GM19452 (cell line): ENCODE measurements at regions not wholly inside any gene's neighbourhood (a gene's known extent, or its start where the extent isn't known, plus 50 kb on each side); places are given as distances from the start of the nearest gene placed in this dataset.
"Not testable (repeated sequence)": the region's sequence is repeated elsewhere in the genome, so short reads cannot be mapped to it uniquely, and the experiment has no call there.

Experiments
- ATAC-seq: cut with Tn5 transposase; IDR thresholded peaks from one replicate; pipeline ENCODE4 v1.9.1; 2021; ENCODE audit not compliant: unreplicated experiment

DNA sequence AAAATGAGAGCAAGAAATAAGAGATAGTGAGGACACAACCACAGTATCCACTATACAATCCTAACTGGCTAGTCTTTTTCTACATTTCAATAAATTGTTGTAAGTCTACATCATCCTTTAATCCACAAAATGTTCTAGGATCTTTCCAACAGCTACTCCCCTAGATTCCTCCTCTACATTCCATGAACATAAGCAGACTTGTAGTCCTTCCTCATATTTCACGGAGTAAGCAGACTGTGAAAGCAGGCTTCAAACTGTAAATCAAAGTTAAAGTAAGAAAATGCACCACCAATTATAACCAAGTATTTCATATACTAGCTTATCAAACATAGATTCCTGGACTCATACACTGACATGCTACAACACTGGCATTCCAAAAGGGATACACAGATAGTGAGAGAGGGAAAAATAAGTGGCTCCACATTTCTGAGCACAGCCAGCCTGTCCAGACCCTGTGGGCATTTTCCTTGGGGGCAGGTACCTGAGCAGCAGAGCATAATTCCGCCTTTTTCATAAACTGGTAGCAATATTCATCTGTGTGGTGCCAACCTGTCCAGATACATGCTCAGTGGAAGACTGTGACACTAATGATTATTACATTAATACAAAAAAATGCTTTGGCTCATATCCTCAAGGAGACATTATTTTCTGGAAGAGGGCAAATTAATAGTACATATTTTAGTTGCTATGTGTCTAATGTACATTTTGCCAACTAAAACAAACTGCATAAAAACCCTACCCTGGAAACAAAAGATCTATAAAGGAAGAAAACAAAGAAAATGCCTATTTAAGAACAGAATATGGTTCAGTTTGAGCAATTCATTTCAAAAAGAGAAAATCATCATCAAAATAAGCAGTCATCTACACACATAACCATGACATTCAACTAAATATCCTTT lies 113.3 kb upstream of the FSCB start:
- no peak for ATAC-seq

DNA sequence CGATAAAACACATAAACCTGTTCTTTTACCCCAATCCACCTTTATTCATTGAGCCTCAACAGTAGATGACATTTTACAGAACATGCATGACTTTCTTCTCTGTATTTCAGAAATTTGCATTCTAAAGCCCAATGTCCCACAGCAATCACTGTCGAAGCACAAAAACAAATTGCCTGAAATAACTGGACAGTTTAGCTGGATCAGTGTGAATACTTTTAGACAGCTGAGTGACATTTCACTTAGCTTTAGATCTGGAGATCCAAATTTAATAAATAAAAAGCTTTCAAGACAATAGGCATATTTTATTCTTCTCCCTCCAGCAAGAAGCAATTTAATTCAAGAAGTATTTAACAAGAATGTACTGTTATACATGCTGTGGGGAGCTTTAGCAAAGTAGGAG lies 109.1 kb upstream of the FSCB start:
- ATAC-seq: no peak

DNA sequence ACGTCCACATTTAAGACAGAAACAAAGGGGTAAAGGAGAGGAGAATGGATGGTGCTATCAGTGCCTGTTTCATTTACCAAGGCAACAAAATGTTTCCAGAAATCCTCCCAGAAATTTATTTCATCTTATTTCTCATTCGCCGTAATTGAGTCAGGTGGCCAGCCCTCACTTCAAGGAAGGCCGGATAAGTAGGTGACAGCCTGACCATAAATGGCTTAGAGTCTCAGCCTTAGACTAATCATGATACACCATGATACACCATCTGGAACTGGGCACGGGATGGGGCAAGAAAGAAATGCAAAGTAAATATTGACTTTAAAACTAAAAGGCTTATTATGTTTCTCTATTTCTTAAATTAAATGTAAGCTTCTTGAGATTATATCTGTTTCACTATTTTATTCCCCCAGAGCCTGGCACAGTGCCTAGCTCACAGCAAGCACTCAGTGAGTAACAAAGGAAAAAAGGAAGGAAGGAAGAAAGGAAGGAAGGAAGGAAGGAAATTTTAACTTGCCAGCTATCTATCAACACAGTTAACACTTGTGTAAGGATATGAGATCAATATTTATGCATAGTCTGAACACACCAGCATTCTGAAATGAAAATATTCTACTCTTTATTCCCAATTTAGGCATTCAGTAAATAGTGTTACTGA lies 106.1 kb upstream of the FSCB start:
- no peak for ATAC-seq

DNA sequence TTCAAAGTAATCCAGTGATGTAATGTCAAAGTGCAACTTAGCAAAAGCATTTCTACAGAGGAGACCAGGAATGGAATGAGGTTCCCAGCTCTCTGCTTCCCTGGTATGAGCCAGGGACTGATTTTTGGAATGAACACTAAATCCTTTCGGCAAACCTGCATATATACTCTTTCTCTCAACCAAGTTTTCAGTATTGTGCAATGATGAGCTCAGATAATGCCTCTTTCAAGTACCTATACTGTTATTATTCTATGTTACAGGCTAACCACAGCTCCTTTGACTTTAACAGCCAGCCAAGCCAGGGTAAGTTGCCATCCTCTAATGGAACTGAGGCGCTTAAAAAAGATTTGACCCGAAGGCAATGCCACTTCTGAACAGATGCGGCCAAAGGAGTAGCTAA lies 104.9 kb upstream of the FSCB start:
- ATAC-seq: no peak

DNA sequence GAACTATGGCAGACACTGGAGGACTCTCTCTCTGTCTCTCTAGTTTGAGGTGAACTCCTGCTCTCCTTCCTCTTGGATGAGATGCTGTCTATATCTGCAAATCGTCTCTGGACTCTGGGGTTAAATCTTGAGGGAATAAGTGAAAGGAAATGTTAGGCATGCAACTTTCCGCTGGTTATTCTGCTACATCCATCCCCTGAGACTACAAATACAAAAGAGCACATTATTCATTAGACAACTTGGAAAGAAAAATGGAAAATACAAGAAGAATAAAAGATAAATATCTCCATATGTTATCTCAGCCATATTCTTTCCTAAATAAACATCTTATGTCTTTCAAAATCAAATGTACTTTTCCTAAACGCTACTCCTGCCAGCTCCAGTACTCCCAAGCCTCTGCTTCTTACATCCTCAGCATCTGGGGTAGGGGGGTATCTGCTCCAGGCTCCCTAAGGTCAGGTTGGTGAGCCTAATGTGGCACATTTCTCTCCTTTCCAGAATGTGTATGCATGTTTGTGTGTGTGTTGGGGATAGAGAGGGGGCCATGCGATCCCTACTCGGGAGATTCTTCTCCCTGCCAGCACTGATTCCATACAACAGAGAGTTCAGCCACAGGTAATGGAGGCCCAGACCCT lies 102.9 kb upstream of the FSCB start:
- ATAC-seq: no peak

DNA sequence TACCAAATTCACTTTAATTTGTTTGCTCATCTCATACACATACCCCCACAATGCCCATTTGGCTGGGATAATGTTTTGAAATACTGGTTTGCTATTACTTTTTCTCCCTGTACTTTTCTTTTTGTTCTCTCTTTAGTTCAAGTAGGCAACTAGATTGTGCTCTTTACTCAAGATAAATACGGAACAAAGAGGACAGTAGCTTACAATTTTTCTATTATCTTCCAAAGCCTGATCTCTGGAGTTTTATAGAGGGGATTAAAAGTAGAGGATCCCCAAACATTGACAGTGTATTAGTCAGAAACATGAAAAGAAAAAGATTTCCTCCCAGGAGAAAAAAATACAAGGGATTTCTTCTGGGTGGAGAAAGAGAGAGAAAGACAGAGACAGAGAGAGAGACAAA lies 102.1 kb upstream of the FSCB start:
- ATAC-seq: no peak

DNA sequence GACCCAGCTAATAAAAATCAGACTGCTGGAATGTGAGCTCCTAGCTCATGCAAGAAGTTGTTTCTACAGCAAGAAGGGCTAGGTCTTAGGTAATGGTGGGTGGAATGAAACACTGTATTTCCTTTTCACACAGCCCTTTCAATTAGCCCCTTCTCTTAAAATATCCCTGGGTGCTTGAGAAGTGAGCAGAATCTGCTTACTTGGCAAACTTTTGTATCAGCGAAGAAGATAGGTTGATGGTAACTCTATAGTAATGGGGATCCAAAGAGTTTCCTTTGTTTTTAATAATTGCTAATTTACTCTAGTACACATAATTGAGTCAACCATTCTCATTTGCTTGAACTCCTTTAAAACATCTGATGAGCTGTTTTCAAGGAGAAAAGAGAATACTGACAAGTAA lies 100.6 kb upstream of the FSCB start:
- ATAC-seq: no peak

DNA sequence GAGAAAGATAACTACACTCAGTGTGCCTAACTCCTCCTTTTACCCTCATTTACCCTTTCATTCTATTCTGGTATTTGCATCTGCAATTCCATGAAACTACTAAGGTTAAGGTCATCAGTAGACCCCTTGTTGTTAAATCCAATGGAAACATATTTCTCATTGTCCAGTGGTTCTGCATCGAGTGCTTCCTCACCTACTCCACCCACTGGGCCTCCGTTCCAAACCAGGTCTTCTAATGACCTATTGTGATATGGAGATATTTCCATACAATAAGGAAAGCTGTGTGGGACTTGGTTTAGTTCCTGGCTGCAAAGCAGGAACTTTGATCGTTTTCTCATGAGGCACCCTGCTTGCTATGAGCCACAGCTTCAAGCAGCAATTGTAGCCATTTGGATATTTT lies 99.5 kb upstream of the FSCB start:
- ATAC-seq: no peak

DNA sequence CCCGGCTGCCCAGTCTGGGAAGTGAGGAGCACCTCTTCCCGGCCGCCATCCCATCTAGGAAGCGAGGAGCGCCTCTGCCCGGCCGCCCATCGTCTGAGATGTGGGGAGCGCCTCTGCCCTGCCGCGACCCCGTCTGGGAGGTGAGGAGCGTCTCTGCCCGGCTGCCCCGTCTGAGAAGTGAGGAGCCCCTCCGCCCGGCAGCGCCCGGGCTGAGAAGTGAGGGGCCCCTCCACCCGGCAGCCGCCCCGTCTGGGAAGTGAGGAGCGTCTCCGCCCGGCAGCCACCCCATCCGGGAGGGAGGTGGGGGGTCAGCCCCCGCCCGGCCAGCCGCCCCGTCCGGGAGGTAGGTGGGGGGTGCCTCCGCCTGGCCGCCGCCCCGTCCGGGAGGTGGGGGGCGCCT lies 94.2 kb upstream of the FSCB start:
- not testable (repeated sequence) for ATAC-seq

DNA sequence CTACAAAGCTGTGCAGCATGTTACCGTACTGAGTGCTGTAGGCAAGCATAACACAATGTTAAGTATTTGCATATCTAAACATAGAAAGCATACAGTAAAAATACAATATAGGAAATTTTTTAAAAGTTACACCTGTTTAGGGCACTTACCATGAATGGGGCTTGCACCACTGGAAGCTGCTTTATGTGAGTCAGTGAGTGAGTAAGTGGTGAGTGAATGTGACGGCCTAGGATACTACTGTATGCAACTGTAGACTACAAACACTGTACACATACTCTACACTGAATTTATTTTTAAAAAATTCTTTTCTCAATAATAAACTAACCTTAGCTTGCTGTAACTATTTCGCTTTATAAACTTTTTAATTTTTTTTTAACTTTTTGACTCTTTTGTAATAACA lies 82.1 kb upstream of the FSCB start:
- no peak for ATAC-seq

DNA sequence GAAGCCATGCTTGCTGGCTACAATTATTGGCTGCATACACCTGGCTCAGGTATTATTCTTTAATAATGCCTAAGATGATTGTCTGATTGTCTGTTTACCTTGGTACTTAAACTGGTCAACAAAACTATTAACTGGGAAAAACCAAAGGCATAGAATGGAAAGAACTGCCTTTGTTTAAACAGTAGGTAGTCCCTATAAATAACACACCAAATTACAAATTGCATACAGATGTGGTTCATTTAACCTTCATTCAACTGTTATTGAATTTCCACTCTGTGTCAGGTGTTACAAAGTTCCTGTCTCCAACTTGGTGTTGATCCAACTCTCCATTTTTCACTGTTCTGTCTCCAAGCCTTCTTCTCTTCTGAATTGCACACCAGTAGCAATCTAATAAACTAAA lies 79.8 kb upstream of the FSCB start:
- no peak for ATAC-seq

DNA sequence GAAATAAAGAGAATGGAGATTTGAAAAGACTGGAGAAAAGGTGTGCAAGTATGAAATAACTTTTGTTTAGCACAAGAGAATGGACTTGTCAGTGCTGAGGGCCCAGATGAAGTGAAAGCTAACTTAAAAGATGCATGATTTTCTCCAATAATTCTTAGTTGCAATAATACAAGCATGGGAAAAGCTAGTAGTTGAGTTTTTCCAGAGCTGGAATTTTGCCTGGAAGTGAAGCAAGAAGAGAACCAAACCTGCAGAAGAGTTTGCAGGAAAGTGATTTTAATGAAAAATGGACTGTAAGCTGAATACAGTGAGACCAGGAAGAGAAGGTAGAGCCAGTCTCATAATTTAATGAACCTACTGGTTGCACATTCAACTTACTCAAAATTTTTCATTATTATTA lies 69.3 kb upstream of the FSCB start:
- ATAC-seq: no peak

DNA sequence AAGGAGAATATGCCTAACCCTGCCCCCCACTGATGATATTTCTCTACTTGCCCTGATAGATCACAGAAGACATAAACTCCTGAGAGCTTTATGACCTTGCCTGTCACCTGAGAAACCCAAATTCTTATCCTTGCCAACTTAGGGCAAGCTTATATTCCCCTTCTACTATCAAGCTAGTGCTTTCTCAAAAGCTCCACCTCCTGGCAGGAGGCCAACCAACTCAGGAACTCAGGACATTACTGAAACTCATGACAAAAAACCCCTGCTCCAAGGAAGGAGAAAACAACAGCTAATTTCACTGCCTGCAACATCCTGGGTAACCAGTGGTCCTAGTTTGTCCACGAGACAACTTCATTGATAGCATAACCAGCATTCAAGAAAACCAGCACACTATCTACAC lies 60.9 kb upstream of the FSCB start:
- ATAC-seq: no peak

DNA sequence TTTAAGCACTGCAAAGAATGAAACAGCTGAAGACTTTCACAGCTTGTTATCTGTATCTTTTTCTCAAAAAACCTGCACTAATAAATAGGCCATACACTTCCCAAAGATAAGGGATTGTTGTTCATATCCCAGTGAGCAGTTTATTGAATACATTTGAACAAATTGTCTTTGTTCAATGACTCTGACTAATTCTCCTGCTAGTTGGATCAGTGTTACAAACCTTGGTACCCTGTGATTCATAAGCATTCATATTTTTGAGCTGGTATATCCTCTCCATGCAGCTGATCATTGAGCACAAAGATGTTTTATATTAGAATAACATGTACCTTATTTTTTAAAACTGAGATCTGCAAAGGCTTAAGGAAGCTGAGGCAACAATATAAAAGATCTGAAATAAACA lies 58.9 kb upstream of the FSCB start:
- ATAC-seq: no peak

DNA sequence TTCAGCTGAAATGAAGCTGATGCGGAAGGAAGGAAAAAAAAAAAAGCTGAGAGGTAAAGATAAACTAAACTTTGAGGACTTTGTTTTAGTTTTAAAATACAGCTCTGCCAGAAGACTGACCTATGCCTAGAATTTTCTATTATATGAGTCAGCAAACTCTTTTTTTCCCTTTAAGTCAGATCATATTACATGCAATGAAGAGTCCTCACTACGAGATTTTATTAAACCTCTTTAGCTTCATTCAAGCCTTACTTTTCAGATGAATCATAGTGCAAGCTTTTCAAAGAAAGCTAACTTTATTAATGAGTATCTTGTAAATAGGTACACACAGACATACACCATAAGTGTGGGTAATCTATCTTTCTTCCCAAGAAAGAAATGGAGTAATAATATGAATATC lies 57.8 kb upstream of the FSCB start:
- no peak for ATAC-seq
